ENCODE measurements at regions not wholly inside any gene's neighbourhood (a gene's known extent, or its start where the extent isn't known, plus 50 kb on each side); places are given as distances from the start of the nearest gene placed in this dataset.

DNA sequence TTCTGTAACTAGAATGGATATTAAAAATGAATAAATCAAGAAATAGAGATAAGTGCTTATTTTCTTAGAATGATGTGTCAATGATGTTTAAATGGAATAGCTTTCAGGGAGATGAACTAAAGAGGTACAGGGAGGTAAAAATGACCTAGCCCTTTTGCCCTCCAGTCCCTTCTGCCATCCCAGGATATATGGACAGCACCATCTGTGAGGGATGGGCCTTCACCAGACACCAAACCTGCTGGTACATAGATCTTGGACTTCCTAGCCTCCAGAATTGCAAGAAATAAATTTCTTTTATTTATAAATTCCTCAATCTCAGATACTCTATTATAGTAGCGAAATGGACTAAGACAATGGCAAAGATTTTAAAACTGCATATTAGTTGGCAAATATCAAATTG, 352.0 kb upstream of the THBS1 start:
- Histone ChIP-seq H3K27me3 (ENCODE audit: control insufficient read depth in 2 of 2, insufficient read depth in 2 of 2, low read length in 2 of 2) (no peaks in the 10 kb centered on the region), H3K4me3 (replicated peaks in 1 of 3; ENCODE audit: insufficient read depth in 1 of 3, low read depth in 1 of 3, low read length in 3 of 3) (no peak overlapping the region), H3K9ac (replicated peaks; ENCODE audit: extremely low read depth, insufficient read depth, low read length) (no peak overlapping the region), H3K36me3 (ENCODE audit: control insufficient read depth in 2 of 2, extremely low read depth in 1 of 2, insufficient read depth in 2 of 2, low read length in 2 of 2) (no peaks in the 10 kb centered on the region), H3K79me2 (ENCODE audit: control insufficient read depth, insufficient read depth, low read length) (no peaks in the 10 kb centered on the region), H3K27ac (ENCODE audit: insufficient read depth, low read depth, low read length) (peak overlapping the region; percentile 93), H3K9me1 (replicated peaks; ENCODE audit: control insufficient read depth, extremely low read depth, insufficient read depth, low read length) (no peaks in the 10 kb centered on the region), H3K4me1 (ENCODE audit: control insufficient read depth, extremely low read depth, insufficient read depth, low read length) (peaks cover 39% of the 10 kb centered on the region), H2AFZ (ENCODE audit: low read depth, low read length) (no peak overlapping the region), H3K4me2 (ENCODE audit: insufficient read depth, low read length) (no peak overlapping the region), H3K9me3 (replicated peaks; ENCODE audit: control insufficient read depth, insufficient read depth, low read length) (no peaks in the 10 kb centered on the region), H4K20me1 (replicated peaks; ENCODE audit: control insufficient read depth, extremely low read depth, insufficient read depth, low read length) (no peaks in the 10 kb centered on the region)
- FAIRE-seq (no peak), DNase-seq (ENCODE audit: low read depth, low spot score) (no peak)
- BruUV-seq (replicated peaks): no TSS peak
- CTCF ChIA-PET: interaction anchor here (0.9 to 1.2 kb wide), 4 partner anchors 9 to 521 kb away, joined by 3 read pairs; no protein-coding TSS in a partner anchor
- no peak for TF ChIP-seq GATA2 (IDR thresholded peaks at IDR 0.05; ENCODE audit: insufficient read depth, insufficient read length, low read depth, low read length)
- no peak for TF ChIP-seq EZH2 (IDR thresholded peaks at IDR 0.05; ENCODE audit: borderline replicate concordance, low read depth, low read length, severe bottlenecking)
- no peak for TF ChIP-seq JUN (IDR thresholded peaks at IDR 0.05; ENCODE audit: borderline replicate concordance, insufficient read depth, insufficient read length, low read depth)
- intact Hi-C loops (cut with micrococcal nuclease) (no loop called here), dilution Hi-C loops (cut with MboI; ENCODE audit: extremely low pct_ligation_motif_present, low sequenced_read_pairs) (no loop called here)
- POLR2A ChIA-PET: no interaction called here

DNA sequence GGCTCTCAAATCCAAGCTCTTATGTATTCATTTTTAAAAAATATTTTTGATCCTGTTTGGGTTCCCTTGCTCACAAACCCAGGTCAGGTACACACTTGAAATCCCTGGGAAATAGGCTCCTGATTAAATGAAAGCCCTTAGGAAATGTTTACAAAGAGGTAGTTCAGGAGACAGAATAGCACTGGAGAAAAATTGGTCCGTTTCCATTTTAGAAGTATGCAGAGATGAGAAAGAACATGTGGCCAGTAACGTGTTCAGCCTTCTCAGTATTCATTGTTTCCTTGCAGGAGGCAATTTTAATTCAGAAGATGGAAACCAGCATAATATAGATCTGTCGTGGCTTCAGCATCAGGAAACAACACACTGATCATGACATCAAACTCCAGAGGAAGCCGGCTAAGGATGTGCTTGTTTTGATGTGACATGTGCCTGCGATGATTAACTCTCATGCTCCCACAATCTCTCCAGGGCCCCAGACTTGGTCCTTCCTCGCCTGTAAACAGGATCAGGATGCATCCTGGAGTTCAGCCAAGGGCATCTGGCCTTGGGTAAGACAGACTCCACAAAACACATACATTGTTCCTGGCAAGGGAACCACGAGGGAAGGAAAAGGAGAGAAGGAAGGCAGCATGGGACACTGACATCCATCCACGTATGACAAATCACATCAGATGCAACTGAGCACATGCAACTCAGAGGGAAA, 350.5 kb upstream of the THBS1 start:
- BruUV-seq (replicated peaks): no TSS peak
- Histone ChIP-seq H2AFZ (ENCODE audit: low read depth, low read length) (peak overlapping the region; percentile 22), H3K9ac (replicated peaks; ENCODE audit: extremely low read depth, insufficient read depth, low read length) (peak overlapping the region; percentile 80), H3K79me2 (ENCODE audit: control insufficient read depth, insufficient read depth, low read length) (no peaks in the 10 kb centered on the region), H3K27me3 (ENCODE audit: control insufficient read depth in 2 of 2, insufficient read depth in 2 of 2, low read length in 2 of 2) (no peaks in the 10 kb centered on the region), H3K9me3 (replicated peaks; ENCODE audit: control insufficient read depth, insufficient read depth, low read length) (no peaks in the 10 kb centered on the region), H3K9me1 (replicated peaks; ENCODE audit: control insufficient read depth, extremely low read depth, insufficient read depth, low read length) (no peaks in the 10 kb centered on the region), H4K20me1 (replicated peaks; ENCODE audit: control insufficient read depth, extremely low read depth, insufficient read depth, low read length) (no peaks in the 10 kb centered on the region), H3K36me3 (ENCODE audit: control insufficient read depth in 2 of 2, extremely low read depth in 1 of 2, insufficient read depth in 2 of 2, low read length in 2 of 2) (no peaks in the 10 kb centered on the region), H3K27ac (ENCODE audit: insufficient read depth, low read depth, low read length) (peak overlapping the region; percentile 93), H3K4me1 (ENCODE audit: control insufficient read depth, extremely low read depth, insufficient read depth, low read length) (peaks cover 49% of the 10 kb centered on the region), H3K4me2 (ENCODE audit: insufficient read depth, low read length) (peak overlapping the region; percentile 37), H3K4me3 (replicated peaks in 1 of 3; ENCODE audit: insufficient read depth in 1 of 3, low read depth in 1 of 3, low read length in 3 of 3) (no peak overlapping the region)
- FAIRE-seq (peak; percentile 93), DNase-seq (ENCODE audit: low read depth, low spot score) (peak; percentile 100)
- intact Hi-C loops (cut with micrococcal nuclease): loop anchor here (1.0 kb wide), 10 partner anchors 18 to 350 kb away; no protein-coding TSS in a partner anchor
- ChIA-PET CTCF (interaction anchor here (1.0 kb wide), 2 partner anchors 32 to 58 kb away, joined by 3 read pairs; no protein-coding TSS in a partner anchor), POLR2A (interaction anchor here (1.5 kb wide), 1 partner anchor 351 kb away, joined by 4 read pairs; the partner anchor contains the start of gene THBS1)
- dilution Hi-C loops (cut with MboI; ENCODE audit: extremely low pct_ligation_motif_present, low sequenced_read_pairs): no loop called here
- TF ChIP-seq, protein P1, sequence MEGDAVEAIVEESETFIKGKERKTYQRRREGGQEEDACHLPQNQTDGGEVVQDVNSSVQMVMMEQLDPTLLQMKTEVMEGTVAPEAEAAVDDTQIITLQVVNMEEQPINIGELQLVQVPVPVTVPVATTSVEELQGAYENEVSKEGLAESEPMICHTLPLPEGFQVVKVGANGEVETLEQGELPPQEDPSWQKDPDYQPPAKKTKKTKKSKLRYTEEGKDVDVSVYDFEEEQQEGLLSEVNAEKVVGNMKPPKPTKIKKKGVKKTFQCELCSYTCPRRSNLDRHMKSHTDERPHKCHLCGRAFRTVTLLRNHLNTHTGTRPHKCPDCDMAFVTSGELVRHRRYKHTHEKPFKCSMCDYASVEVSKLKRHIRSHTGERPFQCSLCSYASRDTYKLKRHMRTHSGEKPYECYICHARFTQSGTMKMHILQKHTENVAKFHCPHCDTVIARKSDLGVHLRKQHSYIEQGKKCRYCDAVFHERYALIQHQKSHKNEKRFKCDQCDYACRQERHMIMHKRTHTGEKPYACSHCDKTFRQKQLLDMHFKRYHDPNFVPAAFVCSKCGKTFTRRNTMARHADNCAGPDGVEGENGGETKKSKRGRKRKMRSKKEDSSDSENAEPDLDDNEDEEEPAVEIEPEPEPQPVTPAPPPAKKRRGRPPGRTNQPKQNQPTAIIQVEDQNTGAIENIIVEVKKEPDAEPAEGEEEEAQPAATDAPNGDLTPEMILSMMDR (IDR thresholded peaks at IDR 0.05; ENCODE audit: extremely low read depth in 1 of 2, insufficient read depth in 1 of 2, low read depth in 1 of 2, low read length in 2 of 2): no peak
- TF ChIP-seq POLR2A (IDR thresholded peaks at IDR 0.05; ENCODE audit: low read depth, low read length) (no peak), POLR2AphosphoS5 (IDR thresholded peaks at IDR 0.05; ENCODE audit: insufficient read depth, low read depth, low read length) (peak; percentile 91), GATA2 (IDR thresholded peaks at IDR 0.05; ENCODE audit: insufficient read depth, insufficient read length, low read depth, low read length) (peak; percentile 91), EZH2 (IDR thresholded peaks at IDR 0.05; ENCODE audit: borderline replicate concordance, low read depth, low read length, severe bottlenecking) (no peak), FOS (IDR thresholded peaks at IDR 0.05; ENCODE audit: borderline replicate concordance, insufficient read depth, low read length) (peak; percentile 83), JUN (IDR thresholded peaks at IDR 0.05; ENCODE audit: borderline replicate concordance, insufficient read depth, insufficient read length, low read depth) (peak; percentile 68), MYC (IDR thresholded peaks at IDR 0.05; ENCODE audit: low read depth, low read length) (peak; percentile 62)
- TF ChIP-seq, protein P2, sequence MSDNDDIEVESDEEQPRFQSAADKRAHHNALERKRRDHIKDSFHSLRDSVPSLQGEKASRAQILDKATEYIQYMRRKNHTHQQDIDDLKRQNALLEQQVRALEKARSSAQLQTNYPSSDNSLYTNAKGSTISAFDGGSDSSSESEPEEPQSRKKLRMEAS (IDR thresholded peaks at IDR 0.05; ENCODE audit: insufficient read depth, insufficient read length): peak; percentile 85

Data from endothelial cell of umbilical vein (primary cell).